GM12878 (cell line): ENCODE measurements at regions not wholly inside any gene's neighbourhood (a gene's known extent, or its start where the extent isn't known, plus 50 kb on each side); places are given as distances from the start of the nearest gene placed in this dataset.

ENCODE experiments used
- ATAC-seq: fragments of 200-7000 bp; cut with Tn5 transposase; 3 replicates; pipeline ENCODE4 v1.9.1; 2020; ENCODE audit warnings: mild to moderate bottlenecking, moderate library complexity
- BruUV-seq: library from RNA; stranded (reverse); fragments of 400-500 nt; replicated peaks from 2 replicates; lab custom pipeline; 2021; lab: Mats Ljungman, UMichigan
- CTCF ChIA-PET: fragments of 300-600 bp; sonication (Branson Sonifier 250); formaldehyde crosslinking; extraction: SDS; loops from one replicate; lab custom pipeline; 2021; ENCODE audit warnings: inconsistent platforms; lab: Yijun Ruan, JAX
- POLR2A ChIA-PET: fragments of 350-600 bp; formaldehyde crosslinking; extraction: SDS; loops from one replicate; lab custom pipeline; 2021; ENCODE audit warnings: inconsistent platforms; lab: Charles Lee
- RAD21 ChIA-PET: fragments of 300-600 bp; sonication (Branson Sonifier 250); formaldehyde crosslinking; loops from one replicate; lab custom pipeline; 2023; ENCODE audit warnings: antibody characterized with exemption; ENCODE audit not compliant: unreplicated experiment; lab: Charles Lee
- SMC1A ChIA-PET: fragments of 300-600 bp; sonication (Branson Sonifier 250); formaldehyde crosslinking; loops from one replicate; lab custom pipeline; 2023; ENCODE audit not compliant: unreplicated experiment, uncharacterized antibody; lab: Charles Lee
- DNase-seq: peaks from one replicate; pipeline ENCODE4 v3.0.0-alpha.2; 2011; ENCODE audit warnings: low read depth, low spot score
- FAIRE-seq: peaks from 3 replicates; lab custom pipeline; 2011; peaks lifted over from hg19 to GRCh38; lab: Jason Lieb, UNC
- H2AFZ ChIP-seq: 2 replicates; pipeline ENCODE4 v1.6.0; 2011; ENCODE audit warnings: low read depth, low read length, control low read depth; ENCODE audit not compliant: control insufficient read depth
- H3K27ac ChIP-seq: 2 replicates; pipeline ENCODE4 v1.5.1; 2011; ENCODE audit warnings: control low read depth; ENCODE audit not compliant: control insufficient read depth, insufficient read depth
- H3K27me3 ChIP-seq, 2 experiments: replicated peaks in 1 of 2; 2 replicates each; pipeline versions ENCODE4 v1.6.0 to v1.6.1; 2011; ENCODE audit warnings: low read length in 1 of 2; ENCODE audit not compliant: control insufficient read depth in 2 of 2, insufficient read depth in 2 of 2
- H3K36me3 ChIP-seq, 2 experiments: 2 replicates each; pipeline ENCODE4 v1.5.1; 2011; ENCODE audit warnings: low read length in 1 of 2; ENCODE audit not compliant: control insufficient read depth in 2 of 2, insufficient read depth in 2 of 2
- H3K4me1 ChIP-seq: 2 replicates; pipeline ENCODE4 v1.6.1; 2011; ENCODE audit warnings: mild to moderate bottlenecking, low read length, moderate library complexity, mixed read lengths; ENCODE audit not compliant: control insufficient read depth, insufficient read depth
- H3K4me2 ChIP-seq: 2 replicates; pipeline ENCODE4 v1.6.0; 2011; ENCODE audit warnings: control low read depth; ENCODE audit not compliant: control insufficient read depth, insufficient read depth
- H3K4me3 ChIP-seq: fragments of 200-600 bp; sonication (generic); 2 replicates; pipeline ENCODE4 v1.5.1; 2016
- H3K79me2 ChIP-seq: 2 replicates; pipeline ENCODE4 v1.6.0; 2011; ENCODE audit warnings: low read length; ENCODE audit not compliant: control insufficient read depth, insufficient read depth
- H3K9ac ChIP-seq: 2 replicates; pipeline ENCODE4 v1.8.0; 2011; ENCODE audit warnings: low read length, control low read depth, mixed read lengths; ENCODE audit not compliant: control insufficient read depth, insufficient read depth
- H3K9me3 ChIP-seq: replicated peaks from 3 replicates; pipeline ENCODE4 v1.5.1; 2011; ENCODE audit warnings: mild to moderate bottlenecking, low read length; ENCODE audit not compliant: control insufficient read depth, insufficient read depth
- H4K20me1 ChIP-seq: 2 replicates; pipeline ENCODE4 v1.6.0; 2011; ENCODE audit not compliant: control insufficient read depth, insufficient read depth
- EP300 ChIP-seq, 2 experiments: fragments of 150-350 bp in 1 of 2; IDR thresholded peaks; 2 replicates each; pipeline ENCODE4 v1.6.1; 2011 to 2012; ENCODE audit warnings: low read depth in 2 of 2, low read length in 2 of 2, borderline replicate concordance in 1 of 2, improper control_type of control experiment in 1 of 2, inconsistent platforms in 1 of 2; ENCODE audit not compliant: control insufficient read depth in 1 of 2
- EZH2 ChIP-seq: IDR thresholded peaks from 2 replicates; pipeline ENCODE4 v1.6.1; 2012; ENCODE audit warnings: low read depth, mild to moderate bottlenecking, control low read depth, inconsistent platforms, low read length, borderline replicate concordance; ENCODE audit not compliant: control insufficient read depth
- JUND ChIP-seq: IDR thresholded peaks from 2 replicates; pipeline ENCODE4 v1.6.1; 2012; ENCODE audit warnings: low read depth, mild to moderate bottlenecking, low read length, improper control_type of control experiment, moderate library complexity
- NR2F1 ChIP-seq: fragments of 450-650 bp; conservative IDR thresholded peaks from 2 replicates; pipeline ENCODE4 v1.6.1; 2017; ENCODE audit warnings: mild to moderate bottlenecking
- POLR2AphosphoS2 ChIP-seq: IDR thresholded peaks from 2 replicates; pipeline ENCODE4 v1.6.1; 2011; ENCODE audit warnings: low read depth, mild to moderate bottlenecking, low read length, improper control_type of control experiment, moderate library complexity
- RB1 ChIP-seq: fragments of 450-650 bp; formaldehyde crosslinking; IDR thresholded peaks from 2 replicates; pipeline ENCODE4 v1.6.1; 2017; ENCODE audit warnings: mild to moderate bottlenecking, borderline replicate concordance
- WGBS: methylation state at CpG from one replicate; pipeline ENCODE4 v1.1.6; 2016; ENCODE audit warnings: low lambda C conversion rate; ENCODE audit not compliant: insufficient replicate concordance, insufficient coverage; ENCODE audit errors: missing lambda C conversion rate; 5-methylcytosine and 5-hydroxymethylcytosine counted together
- in situ Hi-C: fragments of 300-500 bp; cut with MboI; formaldehyde crosslinking; loops from 9 replicates; pipeline ENCODE4 v1.14.3; 2018; ENCODE audit warnings: mixed read lengths
- intact Hi-C: fragments of 100-400 bp; cut with micrococcal nuclease; formaldehyde crosslinking; loops from one replicate; pipeline ENCODE4 v1.14.2; 2022; ENCODE audit not compliant: unreplicated experiment
- TF ChIP-seq, protein P1 (sequence below): fragments of 450-650 bp; IDR thresholded peaks from 2 replicates; pipeline ENCODE4 v1.6.1; 2017; ENCODE audit warnings: mild to moderate bottlenecking
- TF ChIP-seq, protein P2 (sequence below): fragments of 450-650 bp; IDR thresholded peaks from 2 replicates; pipeline ENCODE4 v1.6.1; 2016; ENCODE audit warnings: mild to moderate bottlenecking

DNA sequence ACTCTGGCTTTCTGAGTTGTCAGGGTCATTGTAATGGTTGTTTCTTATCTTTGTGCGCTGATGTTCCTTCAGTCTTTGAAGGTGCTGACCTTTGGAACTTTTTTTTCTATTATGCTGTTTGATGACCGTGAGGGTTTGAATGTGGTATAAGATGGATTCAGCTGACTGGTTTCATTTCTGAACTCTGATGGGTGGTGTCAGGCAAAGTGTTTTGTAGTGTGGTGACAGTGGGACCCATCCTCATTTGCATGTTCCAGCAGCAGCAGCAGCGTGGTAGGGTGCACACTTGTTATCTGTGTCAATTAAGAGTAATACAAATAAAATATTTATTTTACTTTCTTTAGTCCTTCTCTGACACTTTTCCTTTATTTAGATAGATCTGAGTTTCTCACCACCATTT, 227.7 kb upstream of the PRR16 start:
- no peak overlapping the region for H3K4me3 ChIP-seq
- no peak overlapping the region for H3K4me2 ChIP-seq
- no peaks in the 10 kb centered on the region for H3K9me3 ChIP-seq
- intact Hi-C loops: no loop called here
- no peak overlapping the region for H3K27ac ChIP-seq
- TF ChIP-seq POLR2AphosphoS2 (no peak), JUND (no peak), EP300 (IDR thresholded peaks at IDR 0.05; ENCODE audit: borderline replicate concordance in 1 of 2, control insufficient read depth in 1 of 2, low read depth in 2 of 2, low read length in 2 of 2) (no peak), EZH2 (no peak), NR2F1 (no peak), RB1 (no peak)
- TF ChIP-seq, protein P1, sequence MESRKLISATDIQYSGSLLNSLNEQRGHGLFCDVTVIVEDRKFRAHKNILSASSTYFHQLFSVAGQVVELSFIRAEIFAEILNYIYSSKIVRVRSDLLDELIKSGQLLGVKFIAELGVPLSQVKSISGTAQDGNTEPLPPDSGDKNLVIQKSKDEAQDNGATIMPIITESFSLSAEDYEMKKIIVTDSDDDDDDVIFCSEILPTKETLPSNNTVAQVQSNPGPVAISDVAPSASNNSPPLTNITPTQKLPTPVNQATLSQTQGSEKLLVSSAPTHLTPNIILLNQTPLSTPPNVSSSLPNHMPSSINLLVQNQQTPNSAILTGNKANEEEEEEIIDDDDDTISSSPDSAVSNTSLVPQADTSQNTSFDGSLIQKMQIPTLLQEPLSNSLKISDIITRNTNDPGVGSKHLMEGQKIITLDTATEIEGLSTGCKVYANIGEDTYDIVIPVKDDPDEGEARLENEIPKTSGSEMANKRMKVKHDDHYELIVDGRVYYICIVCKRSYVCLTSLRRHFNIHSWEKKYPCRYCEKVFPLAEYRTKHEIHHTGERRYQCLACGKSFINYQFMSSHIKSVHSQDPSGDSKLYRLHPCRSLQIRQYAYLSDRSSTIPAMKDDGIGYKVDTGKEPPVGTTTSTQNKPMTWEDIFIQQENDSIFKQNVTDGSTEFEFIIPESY: no peak
- TF ChIP-seq, protein P2, sequence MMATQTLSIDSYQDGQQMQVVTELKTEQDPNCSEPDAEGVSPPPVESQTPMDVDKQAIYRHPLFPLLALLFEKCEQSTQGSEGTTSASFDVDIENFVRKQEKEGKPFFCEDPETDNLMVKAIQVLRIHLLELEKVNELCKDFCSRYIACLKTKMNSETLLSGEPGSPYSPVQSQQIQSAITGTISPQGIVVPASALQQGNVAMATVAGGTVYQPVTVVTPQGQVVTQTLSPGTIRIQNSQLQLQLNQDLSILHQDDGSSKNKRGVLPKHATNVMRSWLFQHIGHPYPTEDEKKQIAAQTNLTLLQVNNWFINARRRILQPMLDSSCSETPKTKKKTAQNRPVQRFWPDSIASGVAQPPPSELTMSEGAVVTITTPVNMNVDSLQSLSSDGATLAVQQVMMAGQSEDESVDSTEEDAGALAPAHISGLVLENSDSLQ: peak; percentile 8; the same call in 1 of the 2 replicates
- no TSS peak for BruUV-seq
- SMC1A ChIA-PET: no interaction called here
- CTCF ChIA-PET: no interaction called here
- no peaks in the 10 kb centered on the region for H4K20me1 ChIP-seq
- in situ Hi-C loops: no loop called here
- WGBS: 46% methylated on average over 3 of the region's 3 CpGs
- peak; percentile 37; the same call in 1 of the 3 replicates for ATAC-seq
- POLR2A ChIA-PET: no interaction called here
- no peaks in the 10 kb centered on the region for H3K79me2 ChIP-seq
- no peaks in the 10 kb centered on the region for H3K4me1 ChIP-seq
- RAD21 ChIA-PET: no interaction called here
- H3K27me3 ChIP-seq: no peaks in the 10 kb centered on the region
- FAIRE-seq: no peak
- no peak overlapping the region for H2AFZ ChIP-seq
- DNase-seq: no peak
- H3K9ac ChIP-seq: no peak overlapping the region
- no peaks in the 10 kb centered on the region for H3K36me3 ChIP-seq
